ENCODE measurements at regions not wholly inside any gene's neighbourhood (a gene's known extent, or its start where the extent isn't known, plus 50 kb on each side); places are given as distances from the start of the nearest gene placed in this dataset.

DNA sequence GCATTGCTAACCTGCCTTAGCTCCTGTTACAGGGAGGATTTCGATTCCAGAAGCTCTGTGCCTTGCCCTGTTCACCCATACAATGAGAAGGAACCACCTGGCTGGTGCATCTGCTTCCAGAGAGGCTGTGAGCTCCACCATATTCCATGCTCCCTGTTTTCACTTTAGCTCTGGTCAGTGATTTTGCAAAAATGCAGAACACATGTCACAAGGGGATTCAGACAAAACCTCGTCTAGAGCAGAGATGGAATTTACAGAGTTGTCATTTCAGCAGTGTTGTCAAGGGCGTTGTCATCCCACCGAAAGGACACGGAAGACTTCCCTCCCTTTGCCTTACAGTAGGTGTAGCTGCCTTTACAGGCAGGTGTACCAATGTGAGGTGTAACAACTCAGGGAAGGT is 223.0 kb upstream of the ARID1B start:
- H3K27ac Mint-ChIP-seq: no peak overlapping the region
- no peak for TF ChIP-seq EZH2 (IDR thresholded peaks at IDR 0.05)
- TF ChIP-seq, protein P1, sequence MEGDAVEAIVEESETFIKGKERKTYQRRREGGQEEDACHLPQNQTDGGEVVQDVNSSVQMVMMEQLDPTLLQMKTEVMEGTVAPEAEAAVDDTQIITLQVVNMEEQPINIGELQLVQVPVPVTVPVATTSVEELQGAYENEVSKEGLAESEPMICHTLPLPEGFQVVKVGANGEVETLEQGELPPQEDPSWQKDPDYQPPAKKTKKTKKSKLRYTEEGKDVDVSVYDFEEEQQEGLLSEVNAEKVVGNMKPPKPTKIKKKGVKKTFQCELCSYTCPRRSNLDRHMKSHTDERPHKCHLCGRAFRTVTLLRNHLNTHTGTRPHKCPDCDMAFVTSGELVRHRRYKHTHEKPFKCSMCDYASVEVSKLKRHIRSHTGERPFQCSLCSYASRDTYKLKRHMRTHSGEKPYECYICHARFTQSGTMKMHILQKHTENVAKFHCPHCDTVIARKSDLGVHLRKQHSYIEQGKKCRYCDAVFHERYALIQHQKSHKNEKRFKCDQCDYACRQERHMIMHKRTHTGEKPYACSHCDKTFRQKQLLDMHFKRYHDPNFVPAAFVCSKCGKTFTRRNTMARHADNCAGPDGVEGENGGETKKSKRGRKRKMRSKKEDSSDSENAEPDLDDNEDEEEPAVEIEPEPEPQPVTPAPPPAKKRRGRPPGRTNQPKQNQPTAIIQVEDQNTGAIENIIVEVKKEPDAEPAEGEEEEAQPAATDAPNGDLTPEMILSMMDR (IDR thresholded peaks at IDR 0.05): no peak
- Histone ChIP-seq H3K27ac (no peak overlapping the region), H3K9ac (no peak overlapping the region), H3K79me2 (ENCODE audit: low read depth) (no peaks in the 10 kb centered on the region), H3K9me3 (ENCODE audit: low read depth) (no peaks in the 10 kb centered on the region), H3K4me1 (no peaks in the 10 kb centered on the region), H3K27me3 (no peaks in the 10 kb centered on the region), H3K36me3 (no peaks in the 10 kb centered on the region), H3K4me2 (no peak overlapping the region), H2AFZ (replicated peaks) (no peak overlapping the region), H3K4me3 (no peak overlapping the region), H3F3A (ENCODE audit: low read depth) (no peaks in the 10 kb centered on the region), H4K20me1 (ENCODE audit: low read depth) (no peaks in the 10 kb centered on the region)
- peaks cover 6% of the 10 kb centered on the region for H3K4me1 Mint-ChIP-seq
- H3K9me3 Mint-ChIP-seq: no peaks in the 10 kb centered on the region
- H3K4me3 Mint-ChIP-seq: no peak overlapping the region
- H3K36me3 Mint-ChIP-seq: no peaks in the 10 kb centered on the region
- H3K27me3 Mint-ChIP-seq (ENCODE audit: insufficient read depth, low read depth): peaks cover 2% of the 10 kb centered on the region
- no peak for DNase-seq (ENCODE audit: low spot score)

GRCh38 chr6:156552849-156553248 is 224.3 kb upstream of the ARID1B start:
- H3K27me3 ChIP-seq: no peaks in the 10 kb centered on the region
- DNase-seq (ENCODE audit: low spot score): no peak
- no peak overlapping the region for H3K9ac ChIP-seq
- TF ChIP-seq, protein P1 (IDR thresholded peaks at IDR 0.05): no peak
- no peak for TF ChIP-seq EZH2phosphoT487 (IDR thresholded peaks at IDR 0.05)
- no peak for TF ChIP-seq EZH2 (IDR thresholded peaks at IDR 0.05)
- Mint-ChIP-seq H3K27me3 (ENCODE audit: insufficient read depth, low read depth) (peaks cover 2% of the 10 kb centered on the region), H3K4me1 (peaks cover 6% of the 10 kb centered on the region), H3K9me3 (no peaks in the 10 kb centered on the region), H3K27ac (no peak overlapping the region), H3K4me3 (no peak overlapping the region), H3K36me3 (no peaks in the 10 kb centered on the region)
- H3K36me3 ChIP-seq: no peaks in the 10 kb centered on the region
- H3K79me2 ChIP-seq (ENCODE audit: low read depth): no peaks in the 10 kb centered on the region
- no peaks in the 10 kb centered on the region for H3K4me1 ChIP-seq
- no peak overlapping the region for H2AFZ ChIP-seq (replicated peaks)
- no peaks in the 10 kb centered on the region for H3K9me3 ChIP-seq (ENCODE audit: low read depth)
- no peak overlapping the region for H3K27ac ChIP-seq
- no peaks in the 10 kb centered on the region for H3F3A ChIP-seq (ENCODE audit: low read depth)
- no peak overlapping the region for H3K4me2 ChIP-seq
- no peak overlapping the region for H3K4me3 ChIP-seq
- no peaks in the 10 kb centered on the region for H4K20me1 ChIP-seq (ENCODE audit: low read depth)

DNA sequence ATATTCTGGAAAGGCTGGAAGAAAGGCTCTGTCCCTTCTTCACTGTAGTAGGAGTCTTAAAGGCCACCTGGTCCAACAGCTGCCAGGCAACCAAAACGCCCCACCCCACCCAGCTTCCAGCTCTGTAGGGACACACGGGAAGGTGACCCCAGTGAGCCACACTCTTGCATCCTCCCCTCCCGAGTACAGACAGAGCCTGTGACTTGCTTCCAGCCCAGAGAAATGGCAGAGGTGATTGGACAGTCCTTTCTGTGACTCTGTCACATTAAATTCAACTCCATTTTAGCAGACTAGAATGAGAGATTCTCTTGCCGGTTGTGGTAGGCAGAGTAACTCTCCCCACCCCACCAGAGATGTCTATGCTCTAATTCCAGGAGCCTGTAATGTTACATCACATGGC is 226.2 kb upstream of the ARID1B start:
- H3K4me3 Mint-ChIP-seq: no peak overlapping the region
- Histone ChIP-seq H2AFZ (replicated peaks) (no peak overlapping the region), H3F3A (ENCODE audit: low read depth) (no peaks in the 10 kb centered on the region), H3K4me3 (no peak overlapping the region), H3K79me2 (ENCODE audit: low read depth) (no peaks in the 10 kb centered on the region), H3K36me3 (no peaks in the 10 kb centered on the region), H3K27ac (no peak overlapping the region), H3K4me1 (no peaks in the 10 kb centered on the region), H3K27me3 (no peaks in the 10 kb centered on the region), H4K20me1 (ENCODE audit: low read depth) (no peaks in the 10 kb centered on the region), H3K4me2 (no peak overlapping the region), H3K9me3 (ENCODE audit: low read depth) (no peaks in the 10 kb centered on the region), H3K9ac (no peak overlapping the region)
- no peaks in the 10 kb centered on the region for H3K27me3 Mint-ChIP-seq (ENCODE audit: insufficient read depth, low read depth)
- no peaks in the 10 kb centered on the region for H3K4me1 Mint-ChIP-seq
- TF ChIP-seq, protein P1 (IDR thresholded peaks at IDR 0.05): no peak
- no peak for TF ChIP-seq EZH2 (IDR thresholded peaks at IDR 0.05)
- TF ChIP-seq EZH2phosphoT487 (IDR thresholded peaks at IDR 0.05): no peak
- no peaks in the 10 kb centered on the region for H3K36me3 Mint-ChIP-seq
- no peaks in the 10 kb centered on the region for H3K9me3 Mint-ChIP-seq
- DNase-seq (ENCODE audit: low spot score): no peak
- H3K27ac Mint-ChIP-seq: no peak overlapping the region

GRCh38 chr6:156545931-156546330 is 231.2 kb upstream of the ARID1B start:
- no peak overlapping the region for H3K4me2 ChIP-seq
- Mint-ChIP-seq H3K9me3 (no peaks in the 10 kb centered on the region), H3K27me3 (ENCODE audit: insufficient read depth, low read depth) (peaks cover 4% of the 10 kb centered on the region)

More at GRCh38 chr6:156545931-156546330, 231.2 kb upstream of the ARID1B start:
- H3F3A ChIP-seq (ENCODE audit: low read depth): no peaks in the 10 kb centered on the region
- H3K36me3 ChIP-seq: no peaks in the 10 kb centered on the region
- H3K27ac ChIP-seq: no peak overlapping the region
- no peaks in the 10 kb centered on the region for H3K36me3 Mint-ChIP-seq
- H3K9ac ChIP-seq: no peak overlapping the region
- no peak for TF ChIP-seq EZH2 (IDR thresholded peaks at IDR 0.05)
- H2AFZ ChIP-seq (replicated peaks): no peak overlapping the region
- DNase-seq (ENCODE audit: low spot score): no peak
- no peak overlapping the region for H3K27ac Mint-ChIP-seq
- H3K9me3 ChIP-seq (ENCODE audit: low read depth): no peaks in the 10 kb centered on the region
- H4K20me1 ChIP-seq (ENCODE audit: low read depth): no peaks in the 10 kb centered on the region
- H3K27me3 ChIP-seq: no peaks in the 10 kb centered on the region
- H3K4me3 ChIP-seq: no peak overlapping the region
- H3K4me3 Mint-ChIP-seq: no peak overlapping the region
- no peaks in the 10 kb centered on the region for H3K79me2 ChIP-seq (ENCODE audit: low read depth)
- H3K4me1 ChIP-seq: no peaks in the 10 kb centered on the region
- no peaks in the 10 kb centered on the region for H3K4me1 Mint-ChIP-seq

Data from neural progenitor cell (in vitro differentiated cells).